Large intestine (tissue), 3 donors: ENCODE measurements at regions not wholly inside any gene's neighbourhood (a gene's known extent, or its start where the extent isn't known, plus 50 kb on each side); places are given as distances from the start of the nearest gene placed in this dataset.
"Not testable (repeated sequence)": the region's sequence is repeated elsewhere in the genome, so short reads cannot be mapped to it uniquely, and the experiment has no call there.

ENCODE experiments used
- DNase-seq, 2 donors: peaks; one replicate each; pipeline versions ENCODE4 v3.0.0 to v3.0.0-alpha.2; 2013
- H3K27ac ChIP-seq: one replicate; pipeline ENCODE4 v1.5.1; 2013; ENCODE audit warnings: low read length
- H3K27me3 ChIP-seq: 2 replicates; pipeline ENCODE4 v1.6.1; 2013; ENCODE audit warnings: low read length; ENCODE audit not compliant: control insufficient read depth, insufficient read depth
- H3K36me3 ChIP-seq: 2 replicates; pipeline ENCODE4 v1.6.1; 2013; ENCODE audit warnings: low read length; ENCODE audit not compliant: control insufficient read depth, insufficient read depth
- H3K4me1 ChIP-seq: one replicate; pipeline ENCODE4 v1.6.1; 2013; ENCODE audit warnings: low read length; ENCODE audit not compliant: control insufficient read depth, insufficient read depth
- H3K4me3 ChIP-seq: one replicate; pipeline ENCODE4 v1.5.1; 2013; ENCODE audit warnings: low read length
- H3K9me3 ChIP-seq: one replicate; pipeline ENCODE4 v1.6.1; 2013; ENCODE audit warnings: mild to moderate bottlenecking, low read depth, low read length, moderate library complexity; ENCODE audit not compliant: control insufficient read depth
- WGBS: methylation state at CpG from one replicate; pipeline ENCODE4 v1.1.5; 2013; ENCODE audit warnings: low lambda C conversion rate; ENCODE audit not compliant: insufficient coverage; 5-methylcytosine and 5-hydroxymethylcytosine counted together

- H3K4me3 ChIP-seq: no peak overlapping the region
- H3K9me3 ChIP-seq: no peaks in the 10 kb centered on the region
- H3K27me3 ChIP-seq: no peaks in the 10 kb centered on the region
- H3K27ac ChIP-seq: no peak overlapping the region
- 100% methylated on average over 1 of the region's 3 CpGs for WGBS
- DNase-seq: no peak
- H3K4me1 ChIP-seq: no peaks in the 10 kb centered on the region
- no peaks in the 10 kb centered on the region for H3K36me3 ChIP-seq
Observed at GRCh38 chrX:104513162-104513561, 52.8 kb upstream of the IL1RAPL2 start.

GRCh38 chrX:104510801-104511200 is 55.2 kb upstream of the IL1RAPL2 start:
- no CpG with 5 or more reads among the region's 2 CpGs for whole genome bisulfite sequencing
- H3K4me1 ChIP-seq: no peaks in the 10 kb centered on the region

GRCh38 chrX:104502460-104502859 is 63.5 kb upstream of the IL1RAPL2 start:
- no peak overlapping the region for H3K27ac ChIP-seq
- no CpG with 5 or more reads among the region's 2 CpGs for WGBS

More at GRCh38 chrX:104510801-104511200, 55.2 kb upstream of the IL1RAPL2 start:
- Histone ChIP-seq H3K9me3 (no peaks in the 10 kb centered on the region), H3K27ac (no peak overlapping the region), H3K36me3 (no peaks in the 10 kb centered on the region), H3K4me3 (no peak overlapping the region), H3K27me3 (no peaks in the 10 kb centered on the region)
- DNase-seq: no peak

GRCh38 chrX:104488811-104489210 is 77.2 kb upstream of the IL1RAPL2 start:
- H3K36me3 ChIP-seq: no peaks in the 10 kb centered on the region
- no peaks in the 10 kb centered on the region for H3K9me3 ChIP-seq
- H3K4me1 ChIP-seq: no peaks in the 10 kb centered on the region
- no peak for DNase-seq
- no peak overlapping the region for H3K4me3 ChIP-seq
- H3K27me3 ChIP-seq: no peaks in the 10 kb centered on the region
- no CpG with 5 or more reads among the region's 1 CpG for WGBS
- no peak overlapping the region for H3K27ac ChIP-seq

More at GRCh38 chrX:104502460-104502859, 63.5 kb upstream of the IL1RAPL2 start:
- DNase-seq: no peak
- H3K4me1 ChIP-seq: no peaks in the 10 kb centered on the region
- no peak overlapping the region for H3K4me3 ChIP-seq
- no peaks in the 10 kb centered on the region for H3K9me3 ChIP-seq
- H3K36me3 ChIP-seq: no peaks in the 10 kb centered on the region
- no peaks in the 10 kb centered on the region for H3K27me3 ChIP-seq

- no peaks in the 10 kb centered on the region for H3K4me1 ChIP-seq
- WGBS: no CpG with 5 or more reads among the region's 2 CpGs
- H3K36me3 ChIP-seq: no peaks in the 10 kb centered on the region
- no peak overlapping the region for H3K4me3 ChIP-seq
- H3K9me3 ChIP-seq: no peaks in the 10 kb centered on the region
- no peak overlapping the region for H3K27ac ChIP-seq
- DNase-seq: no peak
- no peaks in the 10 kb centered on the region for H3K27me3 ChIP-seq
Observed at GRCh38 chrX:104486691-104487090, 79.3 kb upstream of the IL1RAPL2 start.

GRCh38 chrX:104482757-104483156 is 83.2 kb upstream of the IL1RAPL2 start:
- H3K27me3 ChIP-seq: no peaks in the 10 kb centered on the region
- WGBS: 63% methylated on average over 1 of the region's 2 CpGs
- no peak for DNase-seq
- H3K4me3 ChIP-seq: no peak overlapping the region
- no peaks in the 10 kb centered on the region for H3K9me3 ChIP-seq
- no peak overlapping the region for H3K27ac ChIP-seq
- H3K36me3 ChIP-seq: no peaks in the 10 kb centered on the region
- H3K4me1 ChIP-seq: no peaks in the 10 kb centered on the region

GRCh38 chrX:104469771-104470170 is 96.2 kb upstream of the IL1RAPL2 start:
- no CpG with 5 or more reads among the region's 1 CpG for WGBS
- no peak for DNase-seq
- no peak overlapping the region for H3K4me3 ChIP-seq

GRCh38 chrX:104459796-104460195 is 106.2 kb upstream of the IL1RAPL2 start:
- Histone ChIP-seq H3K4me1 (no peaks in the 10 kb centered on the region), H3K4me3 (no peak overlapping the region), H3K27ac (no peak overlapping the region), H3K9me3 (no peaks in the 10 kb centered on the region), H3K36me3 (no peaks in the 10 kb centered on the region), H3K27me3 (no peaks in the 10 kb centered on the region)
- whole genome bisulfite sequencing: 100% methylated on average over 1 of the region's 4 CpGs
- no peak for DNase-seq

More at GRCh38 chrX:104469771-104470170, 96.2 kb upstream of the IL1RAPL2 start:
- H3K4me1 ChIP-seq: no peaks in the 10 kb centered on the region
- H3K9me3 ChIP-seq: no peaks in the 10 kb centered on the region
- no peak overlapping the region for H3K27ac ChIP-seq
- no peaks in the 10 kb centered on the region for H3K27me3 ChIP-seq
- no peaks in the 10 kb centered on the region for H3K36me3 ChIP-seq

GRCh38 chrX:104457130-104457529 is 108.9 kb upstream of the IL1RAPL2 start:
- H3K27ac ChIP-seq, H3K27me3 ChIP-seq, H3K9me3 ChIP-seq, DNase-seq, H3K36me3 ChIP-seq, H3K4me3 ChIP-seq, H3K4me1 ChIP-seq: not testable (repeated sequence)
- no CpG with 5 or more reads among the region's 2 CpGs for WGBS

GRCh38 chrX:104450316-104450715 is 115.7 kb upstream of the IL1RAPL2 start:
- no peak overlapping the region for H3K27ac ChIP-seq
- no CpG with 5 or more reads among the region's 1 CpG for WGBS

GRCh38 chrX:104445591-104445990 is 120.4 kb upstream of the IL1RAPL2 start:
- Histone ChIP-seq H3K4me3 (no peak overlapping the region), H3K9me3 (no peaks in the 10 kb centered on the region), H3K36me3 (no peaks in the 10 kb centered on the region), H3K4me1 (no peaks in the 10 kb centered on the region), H3K27ac (no peak overlapping the region), H3K27me3 (no peaks in the 10 kb centered on the region)
- no CpG with 5 or more reads among the region's 2 CpGs for WGBS
- no peak for DNase-seq

More at GRCh38 chrX:104450316-104450715, 115.7 kb upstream of the IL1RAPL2 start:
- no peaks in the 10 kb centered on the region for H3K9me3 ChIP-seq
- DNase-seq: no peak
- no peaks in the 10 kb centered on the region for H3K27me3 ChIP-seq
- H3K4me1 ChIP-seq: no peaks in the 10 kb centered on the region
- no peak overlapping the region for H3K4me3 ChIP-seq
- H3K36me3 ChIP-seq: no peaks in the 10 kb centered on the region
